K562 (cell line): ENCODE measurements at regions not wholly inside any gene's neighbourhood (a gene's known extent, or its start where the extent isn't known, plus 50 kb on each side); places are given as distances from the start of the nearest gene placed in this dataset.

Experiments used
- ATAC-seq: fragments of 200-7000 bp; cut with Tn5 transposase; 3 replicates; pipeline ENCODE4 v1.9.1; 2020; ENCODE audit warnings: moderate library complexity
- BruUV-seq: library from RNA; stranded (reverse); fragments of 400-500 nt; replicated peaks from 2 replicates; lab custom pipeline; 2021; lab: Mats Ljungman, UMichigan
- CTCF ChIA-PET: fragments of 300-600 bp; formaldehyde crosslinking; extraction: SDS; loops from one replicate; lab custom pipeline; 2021; ENCODE audit warnings: low intra/inter-chr PET ratio; lab: Yijun Ruan, JAX
- POLR2A ChIA-PET: fragments of 300-600, 350-650 bp; sonication (Branson Sonifier 250); formaldehyde crosslinking; extraction: SDS; loops from one replicate; lab custom pipeline; 2021; ENCODE audit warnings: antibody characterized with exemption, inconsistent platforms; lab: Yijun Ruan, JAX
- DNase-seq, 4 experiments: peaks; one replicate each; pipeline versions ENCODE4 v3.0.0 to v3.0.0-alpha.2; 2011 to 2018; ENCODE audit warnings: low spot score in 3 of 4, mixed read lengths in 3 of 4; ENCODE audit errors: extremely low read depth in 1 of 4
- FAIRE-seq: peaks from 2 replicates; lab custom pipeline; 2011; peaks lifted over from hg19 to GRCh38; lab: Jason Lieb, UNC
- H2AFZ ChIP-seq: 2 replicates; pipeline ENCODE4 v1.6.0; 2011; ENCODE audit warnings: low read depth, low read length, control low read depth, inconsistent platforms
- H3K27ac ChIP-seq: fragments of 200-600 bp; 3 replicates; pipeline ENCODE4 v1.8.0; 2011; ENCODE audit warnings: low read depth, mild to moderate bottlenecking, control low read depth, inconsistent platforms, low read length, moderate library complexity, mixed read lengths; ENCODE audit errors: extremely low read depth
- H3K27me3 ChIP-seq, 2 experiments: fragments of 300-600 bp in 1 of 2; 2 replicates in 1 of 2; 3 replicates in 1 of 2; pipeline versions ENCODE4 v1.6.0 to v1.8.0; 2011; ENCODE audit warnings: inconsistent platforms in 2 of 2, low read length in 2 of 2, mild to moderate bottlenecking in 1 of 2, mixed read lengths in 1 of 2, moderate library complexity in 1 of 2; ENCODE audit not compliant: control insufficient read depth in 2 of 2, insufficient read depth in 2 of 2
- H3K36me3 ChIP-seq: fragments of 300-600 bp; 3 replicates; pipeline ENCODE4 v1.8.0; 2011; ENCODE audit warnings: mild to moderate bottlenecking, low read length, inconsistent platforms; ENCODE audit not compliant: control insufficient read depth, insufficient read depth
- H3K4me1 ChIP-seq, 2 experiments: fragments of 200-600 bp in 1 of 2; replicated peaks in 1 of 2; 2 replicates in 1 of 2; 3 replicates in 1 of 2; pipeline versions ENCODE4 v1.5.1 to v1.8.0; 2011; ENCODE audit warnings: inconsistent platforms in 2 of 2, low read length in 2 of 2, mild to moderate bottlenecking in 1 of 2, mixed read lengths in 1 of 2, moderate library complexity in 1 of 2; ENCODE audit not compliant: control insufficient read depth in 2 of 2, insufficient read depth in 2 of 2
- H3K4me2 ChIP-seq: 2 replicates; pipeline ENCODE4 v1.6.1; 2011; ENCODE audit warnings: low read length, control low read depth, inconsistent platforms, mixed read lengths; ENCODE audit not compliant: insufficient read depth
- H3K4me3 ChIP-seq: fragments of 200-600 bp; sonication (generic), shearing (Covaris generic); 2 replicates; pipeline ENCODE4 v1.5.1; 2016; ENCODE audit warnings: control low read depth, inconsistent platforms
- H3K79me2 ChIP-seq: fragments of 200-600 bp; 3 replicates; pipeline ENCODE4 v1.8.0; 2011; ENCODE audit warnings: low read length, inconsistent platforms; ENCODE audit not compliant: control insufficient read depth, insufficient read depth
- H3K9ac ChIP-seq, 2 experiments: 2 replicates each; pipeline versions ENCODE4 v1.6.0 to v1.6.1; 2011; ENCODE audit warnings: low read depth in 2 of 2, low read length in 2 of 2, control low read depth in 1 of 2, inconsistent platforms in 1 of 2, mild to moderate bottlenecking in 1 of 2, mixed read lengths in 1 of 2; ENCODE audit not compliant: insufficient read depth in 1 of 2
- H3K9me1 ChIP-seq: one replicate; pipeline ENCODE4 v1.6.0; 2011; ENCODE audit warnings: inconsistent platforms, mild to moderate bottlenecking, low read length, moderate library complexity; ENCODE audit not compliant: control insufficient read depth, insufficient read depth
- H3K9me3 ChIP-seq: replicated peaks from 2 replicates; pipeline ENCODE4 v1.5.1; 2011; ENCODE audit warnings: low read depth, low read length, inconsistent platforms; ENCODE audit not compliant: control insufficient read depth, insufficient read depth
- H4K20me1 ChIP-seq: replicated peaks from 2 replicates; pipeline ENCODE4 v1.6.1; 2011; ENCODE audit warnings: low read length, inconsistent platforms, mixed read lengths; ENCODE audit not compliant: control insufficient read depth, insufficient read depth
- BRCA1 ChIP-seq, 2 experiments: fragments of 450-650 bp in 1 of 2; sonication (generic) in 1 of 2; formaldehyde crosslinking in 1 of 2; IDR thresholded peaks; 2 replicates each; pipeline versions ENCODE4 v1.5.0 to v1.6.1; 2017 to 2020; ENCODE audit warnings: mild to moderate bottlenecking in 1 of 2, missing genetic modification reagents in 1 of 2
- E2F5 ChIP-seq: sonication (generic); formaldehyde crosslinking; IDR thresholded peaks from 2 replicates; pipeline ENCODE4 v1.8.0; 2022; ENCODE audit warnings: mild to moderate bottlenecking, missing genetic modification reagents
- NCOA1 ChIP-seq: fragments of 450-650 bp; IDR thresholded peaks from 2 replicates; pipeline ENCODE4 v1.6.1; 2016; ENCODE audit warnings: low read depth
- NR2C1 ChIP-seq, 2 experiments: fragments of 450-650 bp; IDR thresholded peaks; 2 replicates each; pipeline ENCODE4 v1.6.1; 2017; ENCODE audit warnings: mild to moderate bottlenecking in 2 of 2, antibody characterized with exemption in 1 of 2, inconsistent platforms in 1 of 2, missing compliant biosample characterization in 1 of 2, missing genetic modification characterization in 1 of 2
- POLR2AphosphoS2 ChIP-seq: IDR thresholded peaks from 2 replicates; pipeline ENCODE4 v1.6.1; 2012; ENCODE audit warnings: low read length, improper control_type of control experiment
- TAF15 ChIP-seq: fragments of 200-400 bp; formaldehyde crosslinking; IDR thresholded peaks from 2 replicates; pipeline ENCODE4 v1.6.1; 2017; ENCODE audit warnings: mild to moderate bottlenecking, low read depth, low read length, moderate library complexity
- ZBTB7A ChIP-seq: IDR thresholded peaks from 2 replicates; pipeline ENCODE4 v1.6.1; 2011; ENCODE audit warnings: low read depth, mild to moderate bottlenecking, low read length, moderate library complexity, borderline replicate concordance; ENCODE audit not compliant: control insufficient read depth
- ZNF785 ChIP-seq: fragments of 250-450 bp; sonication (Bioruptor Pico); IDR thresholded peaks from 2 replicates; pipeline ENCODE4 v1.4.0; 2020; ENCODE audit warnings: mild to moderate bottlenecking
- WGBS: fragments of 100-300 bp; shearing (Covaris generic); methylation state at CpG from one replicate; pipeline ENCODE4 v1.1.6; 2016; ENCODE audit warnings: low coverage, mixed read lengths; ENCODE audit not compliant: insufficient coverage; ENCODE audit errors: missing lambda C conversion rate; 5-methylcytosine and 5-hydroxymethylcytosine counted together
- in situ Hi-C: fragments of 300-500 bp; cut with MboI; formaldehyde crosslinking; loops from 4 replicates; pipeline ENCODE4 v1.15.0; 2018; ENCODE audit warnings: inconsistent platforms, mixed read lengths
- intact Hi-C: fragments of 100-400 bp; cut with micrococcal nuclease; formaldehyde crosslinking; loops from 2 replicates; pipeline ENCODE4 v1.14.2; 2022

- TF ChIP-seq E2F5 (CRISPR knock-in tag) (no peak), ZBTB7A (no peak)
These were observed 107.2 kb upstream of the C2CD4B start (continued) for GRCh38 chr15:62272290-62272689.

- Histone ChIP-seq H3K36me3 (no peaks in the 10 kb centered on the region), H4K20me1 (no peaks in the 10 kb centered on the region), H3K27me3 (no peaks in the 10 kb centered on the region), H3K4me3 (no peak overlapping the region), H3K9me3 (no peaks in the 10 kb centered on the region), H2AFZ (no peak overlapping the region), H3K9ac (no peak overlapping the region), H3K9me1 (no peaks in the 10 kb centered on the region), H3K4me1 (no peaks in the 10 kb centered on the region), H3K79me2 (no peaks in the 10 kb centered on the region), H3K4me2 (no peak overlapping the region), H3K27ac (no peak overlapping the region)
- ChIA-PET POLR2A (no interaction called here), CTCF (no interaction called here)
- in situ Hi-C loops, result no loop called here
- 3% methylated on average over 7 of the region's 7 CpGs for WGBS
- ATAC-seq, result no peak
- no peak for FAIRE-seq
- no peak for TF ChIP-seq POLR2AphosphoS2
- no peak for TF ChIP-seq NR2C1 (IDR thresholded peaks at IDR 0.05)
- TF ChIP-seq NR2C1 (tag; IDR thresholded peaks at IDR 0.05), result no peak
- TF ChIP-seq ZNF785, result no peak
- TF ChIP-seq TAF15, result no peak
- TF ChIP-seq BRCA1 (IDR thresholded peaks at IDR 0.05), result no peak
- TF ChIP-seq BRCA1 (CRISPR knock-in tag; IDR thresholded peaks at IDR 0.05), result no peak
- TF ChIP-seq NCOA1, result no peak
- intact Hi-C loops, result no loop called here
- no peak for DNase-seq
- BruUV-seq, result no TSS peak
These were observed 110.7 kb upstream of the C2CD4B start for GRCh38 chr15:62275831-62276230.
